ENCODE measurements at regions not wholly inside any gene's neighbourhood (a gene's known extent, or its start where the extent isn't known, plus 50 kb on each side); places are given as distances from the start of the nearest gene placed in this dataset.

GRCh38 chr13:107907065-107907805 lies 308.1 kb downstream of the LIG4 start:
- dilution Hi-C loops (cut with MboI; ENCODE audit: extremely low pct_ligation_motif_present, low sequenced_read_pairs), result no loop called here
- FAIRE-seq (no peak), DNase-seq (ENCODE audit: low read depth, low spot score) (no peak)
- Histone ChIP-seq H3K4me1 (ENCODE audit: control insufficient read depth, extremely low read depth, insufficient read depth, low read length) (no peaks in the 10 kb centered on the region), H3K9me1 (replicated peaks; ENCODE audit: control insufficient read depth, extremely low read depth, insufficient read depth, low read length) (no peaks in the 10 kb centered on the region), H4K20me1 (replicated peaks; ENCODE audit: control insufficient read depth, extremely low read depth, insufficient read depth, low read length) (no peaks in the 10 kb centered on the region), H3K79me2 (ENCODE audit: control insufficient read depth, insufficient read depth, low read length) (no peaks in the 10 kb centered on the region), H3K27me3 (ENCODE audit: control insufficient read depth in 2 of 2, insufficient read depth in 2 of 2, low read length in 2 of 2) (no peaks in the 10 kb centered on the region), H3K36me3 (ENCODE audit: control insufficient read depth in 2 of 2, extremely low read depth in 1 of 2, insufficient read depth in 2 of 2, low read length in 2 of 2) (no peaks in the 10 kb centered on the region), H3K9me3 (replicated peaks; ENCODE audit: control insufficient read depth, insufficient read depth, low read length) (no peaks in the 10 kb centered on the region), H3K4me2 (ENCODE audit: insufficient read depth, low read length) (no peak overlapping the region), H3K9ac (replicated peaks; ENCODE audit: extremely low read depth, insufficient read depth, low read length) (no peak overlapping the region), H3K27ac (ENCODE audit: insufficient read depth, low read depth, low read length) (no peak overlapping the region), H3K4me3 (replicated peaks in 1 of 3; ENCODE audit: insufficient read depth in 1 of 3, low read depth in 1 of 3, low read length in 3 of 3) (no peak overlapping the region), H2AFZ (ENCODE audit: low read depth, low read length) (no peak overlapping the region)
- intact Hi-C loops (cut with micrococcal nuclease), result no loop called here
- ChIA-PET CTCF (no interaction called here), POLR2A (no interaction called here)
- TF ChIP-seq CTCF (IDR thresholded peaks at IDR 0.05; ENCODE audit: extremely low read depth in 1 of 2, insufficient read depth in 1 of 2, low read depth in 1 of 2, low read length in 2 of 2) (no peak), JUN (IDR thresholded peaks at IDR 0.05; ENCODE audit: borderline replicate concordance, insufficient read depth, insufficient read length, low read depth) (no peak), GATA2 (IDR thresholded peaks at IDR 0.05; ENCODE audit: insufficient read depth, insufficient read length, low read depth, low read length) (no peak), MAX (IDR thresholded peaks at IDR 0.05; ENCODE audit: insufficient read depth, insufficient read length) (no peak), POLR2AphosphoS5 (IDR thresholded peaks at IDR 0.05; ENCODE audit: insufficient read depth, low read depth, low read length) (no peak), EZH2 (IDR thresholded peaks at IDR 0.05; ENCODE audit: borderline replicate concordance, low read depth, low read length, severe bottlenecking) (no peak), FOS (IDR thresholded peaks at IDR 0.05; ENCODE audit: borderline replicate concordance, insufficient read depth, low read length) (no peak), POLR2A (IDR thresholded peaks at IDR 0.05; ENCODE audit: low read depth, low read length) (no peak), MYC (IDR thresholded peaks at IDR 0.05; ENCODE audit: low read depth, low read length) (no peak)
- BruUV-seq (replicated peaks), result no TSS peak
